HepG2 (cell line): ENCODE measurements at regions not wholly inside any gene's neighbourhood (a gene's known extent, or its start where the extent isn't known, plus 50 kb on each side); places are given as distances from the start of the nearest gene placed in this dataset.

Experiments
- CAMTA2 ChIP-seq: sonication (generic); formaldehyde crosslinking; IDR thresholded peaks from 2 replicates; pipeline ENCODE4 v1.4.0; 2020; ENCODE audit warnings: mild to moderate bottlenecking, missing genetic modification reagents, borderline replicate concordance
- RORA ChIP-seq: sonication (generic); formaldehyde crosslinking; IDR thresholded peaks from 2 replicates; pipeline ENCODE4 v1.5.0; 2020; ENCODE audit warnings: mild to moderate bottlenecking, missing genetic modification reagents, moderate library complexity
- ZFP36L2 ChIP-seq: sonication (generic); formaldehyde crosslinking; IDR thresholded peaks from 2 replicates; pipeline ENCODE4 v1.4.0; 2020; ENCODE audit warnings: missing genetic modification reagents
- ZNF354B ChIP-seq: sonication (generic); formaldehyde crosslinking; IDR thresholded peaks from 2 replicates; pipeline ENCODE4 v1.8.0; 2022; ENCODE audit warnings: mild to moderate bottlenecking, missing genetic modification reagents
- ZNF83 ChIP-seq: sonication (generic); formaldehyde crosslinking; IDR thresholded peaks from 2 replicates; pipeline ENCODE4 v1.4.0; 2020; ENCODE audit warnings: missing genetic modification reagents, mild to moderate bottlenecking, borderline replicate concordance
- TF ChIP-seq, protein P1 (sequence below): IDR thresholded peaks from 2 replicates; pipeline ENCODE4 v1.4.0; 2020; ENCODE audit warnings: mild to moderate bottlenecking, missing genetic modification reagents
- TF ChIP-seq, protein P2 (sequence below): sonication (generic); formaldehyde crosslinking; IDR thresholded peaks from 2 replicates; pipeline ENCODE4 v1.5.0; 2020; ENCODE audit warnings: mild to moderate bottlenecking, missing genetic modification reagents, borderline replicate concordance
- TF ChIP-seq, protein P3 (sequence below): sonication (generic); formaldehyde crosslinking; IDR thresholded peaks from 2 replicates; pipeline ENCODE4 v1.5.0; 2020; ENCODE audit warnings: missing genetic modification reagents

DNA sequence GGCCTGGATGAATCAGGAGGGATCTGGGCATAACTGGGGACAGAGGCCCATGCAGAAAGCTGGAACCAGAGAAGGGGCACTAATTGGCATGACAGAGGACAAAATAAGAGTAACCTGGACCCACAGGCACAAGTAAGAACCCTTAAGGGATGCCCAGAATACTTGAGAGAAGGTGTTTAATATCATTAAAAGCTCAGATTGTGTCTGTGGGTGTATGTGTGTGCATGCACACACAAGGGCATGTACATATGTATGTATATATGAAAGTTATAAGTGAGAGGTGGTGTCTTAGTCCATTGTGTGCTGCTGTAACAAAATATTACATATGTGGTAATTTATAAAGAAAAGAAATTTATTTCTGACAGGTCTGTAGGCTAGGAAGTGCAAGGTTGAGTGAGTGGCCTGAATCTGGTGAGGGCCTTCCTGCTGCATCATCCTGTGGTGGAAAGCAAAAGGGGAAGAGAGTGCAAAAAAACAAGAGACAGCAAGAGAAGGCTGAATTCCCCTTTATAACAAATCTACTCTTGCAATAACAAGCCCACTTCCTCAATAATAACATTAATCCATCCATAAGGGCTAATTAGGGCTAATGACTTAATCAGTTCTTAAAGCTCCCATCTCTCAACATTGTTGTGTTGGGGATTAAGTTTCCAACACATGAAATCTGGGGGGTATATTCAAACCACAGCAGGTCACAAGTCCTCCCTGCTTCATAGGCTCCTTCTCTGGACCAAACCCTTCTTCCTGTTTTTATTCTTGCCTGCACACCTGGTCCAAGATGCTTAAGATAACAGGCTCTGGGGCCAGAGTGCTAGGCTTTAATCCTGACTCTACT, 68.3 kb upstream of the POU2AF2 start (continued):
- TF ChIP-seq ZNF83 (CRISPR knock-in tag) (no peak), RORA (CRISPR knock-in tag) (no peak), ZNF354B (no peak), CAMTA2 (CRISPR knock-in tag) (no peak), ZFP36L2 (no peak)
- TF ChIP-seq, protein P1, sequence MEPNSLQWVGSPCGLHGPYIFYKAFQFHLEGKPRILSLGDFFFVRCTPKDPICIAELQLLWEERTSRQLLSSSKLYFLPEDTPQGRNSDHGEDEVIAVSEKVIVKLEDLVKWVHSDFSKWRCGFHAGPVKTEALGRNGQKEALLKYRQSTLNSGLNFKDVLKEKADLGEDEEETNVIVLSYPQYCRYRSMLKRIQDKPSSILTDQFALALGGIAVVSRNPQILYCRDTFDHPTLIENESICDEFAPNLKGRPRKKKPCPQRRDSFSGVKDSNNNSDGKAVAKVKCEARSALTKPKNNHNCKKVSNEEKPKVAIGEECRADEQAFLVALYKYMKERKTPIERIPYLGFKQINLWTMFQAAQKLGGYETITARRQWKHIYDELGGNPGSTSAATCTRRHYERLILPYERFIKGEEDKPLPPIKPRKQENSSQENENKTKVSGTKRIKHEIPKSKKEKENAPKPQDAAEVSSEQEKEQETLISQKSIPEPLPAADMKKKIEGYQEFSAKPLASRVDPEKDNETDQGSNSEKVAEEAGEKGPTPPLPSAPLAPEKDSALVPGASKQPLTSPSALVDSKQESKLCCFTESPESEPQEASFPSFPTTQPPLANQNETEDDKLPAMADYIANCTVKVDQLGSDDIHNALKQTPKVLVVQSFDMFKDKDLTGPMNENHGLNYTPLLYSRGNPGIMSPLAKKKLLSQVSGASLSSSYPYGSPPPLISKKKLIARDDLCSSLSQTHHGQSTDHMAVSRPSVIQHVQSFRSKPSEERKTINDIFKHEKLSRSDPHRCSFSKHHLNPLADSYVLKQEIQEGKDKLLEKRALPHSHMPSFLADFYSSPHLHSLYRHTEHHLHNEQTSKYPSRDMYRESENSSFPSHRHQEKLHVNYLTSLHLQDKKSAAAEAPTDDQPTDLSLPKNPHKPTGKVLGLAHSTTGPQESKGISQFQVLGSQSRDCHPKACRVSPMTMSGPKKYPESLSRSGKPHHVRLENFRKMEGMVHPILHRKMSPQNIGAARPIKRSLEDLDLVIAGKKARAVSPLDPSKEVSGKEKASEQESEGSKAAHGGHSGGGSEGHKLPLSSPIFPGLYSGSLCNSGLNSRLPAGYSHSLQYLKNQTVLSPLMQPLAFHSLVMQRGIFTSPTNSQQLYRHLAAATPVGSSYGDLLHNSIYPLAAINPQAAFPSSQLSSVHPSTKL: no peak
- TF ChIP-seq, protein P2, sequence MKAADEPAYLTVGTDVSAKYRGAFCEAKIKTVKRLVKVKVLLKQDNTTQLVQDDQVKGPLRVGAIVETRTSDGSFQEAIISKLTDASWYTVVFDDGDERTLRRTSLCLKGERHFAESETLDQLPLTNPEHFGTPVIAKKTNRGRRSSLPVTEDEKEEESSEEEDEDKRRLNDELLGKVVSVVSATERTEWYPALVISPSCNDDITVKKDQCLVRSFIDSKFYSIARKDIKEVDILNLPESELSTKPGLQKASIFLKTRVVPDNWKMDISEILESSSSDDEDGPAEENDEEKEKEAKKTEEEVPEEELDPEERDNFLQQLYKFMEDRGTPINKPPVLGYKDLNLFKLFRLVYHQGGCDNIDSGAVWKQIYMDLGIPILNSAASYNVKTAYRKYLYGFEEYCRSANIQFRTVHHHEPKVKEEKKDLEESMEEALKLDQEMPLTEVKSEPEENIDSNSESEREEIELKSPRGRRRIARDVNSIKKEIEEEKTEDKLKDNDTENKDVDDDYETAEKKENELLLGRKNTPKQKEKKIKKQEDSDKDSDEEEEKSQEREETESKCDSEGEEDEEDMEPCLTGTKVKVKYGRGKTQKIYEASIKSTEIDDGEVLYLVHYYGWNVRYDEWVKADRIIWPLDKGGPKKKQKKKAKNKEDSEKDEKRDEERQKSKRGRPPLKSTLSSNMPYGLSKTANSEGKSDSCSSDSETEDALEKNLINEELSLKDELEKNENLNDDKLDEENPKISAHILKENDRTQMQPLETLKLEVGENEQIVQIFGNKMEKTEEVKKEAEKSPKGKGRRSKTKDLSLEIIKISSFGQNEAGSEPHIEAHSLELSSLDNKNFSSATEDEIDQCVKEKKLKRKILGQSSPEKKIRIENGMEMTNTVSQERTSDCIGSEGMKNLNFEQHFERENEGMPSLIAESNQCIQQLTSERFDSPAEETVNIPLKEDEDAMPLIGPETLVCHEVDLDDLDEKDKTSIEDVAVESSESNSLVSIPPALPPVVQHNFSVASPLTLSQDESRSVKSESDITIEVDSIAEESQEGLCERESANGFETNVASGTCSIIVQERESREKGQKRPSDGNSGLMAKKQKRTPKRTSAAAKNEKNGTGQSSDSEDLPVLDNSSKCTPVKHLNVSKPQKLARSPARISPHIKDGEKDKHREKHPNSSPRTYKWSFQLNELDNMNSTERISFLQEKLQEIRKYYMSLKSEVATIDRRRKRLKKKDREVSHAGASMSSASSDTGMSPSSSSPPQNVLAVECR (CRISPR knock-in tag): no peak
- TF ChIP-seq, protein P3, sequence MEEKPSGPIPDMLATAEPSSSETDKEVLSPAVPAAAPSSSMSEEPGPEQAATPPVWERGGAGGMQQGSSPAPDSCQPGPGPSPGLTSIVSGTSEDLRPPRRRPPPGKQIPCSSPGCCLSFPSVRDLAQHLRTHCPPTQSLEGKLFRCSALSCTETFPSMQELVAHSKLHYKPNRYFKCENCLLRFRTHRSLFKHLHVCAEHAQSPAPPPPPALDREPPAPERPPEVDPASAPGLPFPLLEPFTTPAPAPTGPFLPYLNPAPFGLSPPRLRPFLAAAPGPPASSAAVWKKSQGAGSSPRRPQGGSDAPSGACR (CRISPR knock-in tag): no peak
